PC-9 (cell line): ENCODE measurements at regions not wholly inside any gene's neighbourhood (a gene's known extent, or its start where the extent isn't known, plus 50 kb on each side); places are given as distances from the start of the nearest gene placed in this dataset.

Experiments
- EZH2 ChIP-seq: fragments of 200-600 bp; sonication (generic); IDR thresholded peaks from 2 replicates; pipeline ENCODE4 v1.8.0; 2017; ENCODE audit warnings: antibody characterized with exemption, low read depth
- TF ChIP-seq, protein P1 (sequence below): fragments of 200-600 bp; sonication (generic); conservative IDR thresholded peaks from 2 replicates; pipeline ENCODE4 v1.6.1; 2017; ENCODE audit warnings: mixed run types, antibody characterized with exemption, mild to moderate bottlenecking, moderate library complexity

DNA sequence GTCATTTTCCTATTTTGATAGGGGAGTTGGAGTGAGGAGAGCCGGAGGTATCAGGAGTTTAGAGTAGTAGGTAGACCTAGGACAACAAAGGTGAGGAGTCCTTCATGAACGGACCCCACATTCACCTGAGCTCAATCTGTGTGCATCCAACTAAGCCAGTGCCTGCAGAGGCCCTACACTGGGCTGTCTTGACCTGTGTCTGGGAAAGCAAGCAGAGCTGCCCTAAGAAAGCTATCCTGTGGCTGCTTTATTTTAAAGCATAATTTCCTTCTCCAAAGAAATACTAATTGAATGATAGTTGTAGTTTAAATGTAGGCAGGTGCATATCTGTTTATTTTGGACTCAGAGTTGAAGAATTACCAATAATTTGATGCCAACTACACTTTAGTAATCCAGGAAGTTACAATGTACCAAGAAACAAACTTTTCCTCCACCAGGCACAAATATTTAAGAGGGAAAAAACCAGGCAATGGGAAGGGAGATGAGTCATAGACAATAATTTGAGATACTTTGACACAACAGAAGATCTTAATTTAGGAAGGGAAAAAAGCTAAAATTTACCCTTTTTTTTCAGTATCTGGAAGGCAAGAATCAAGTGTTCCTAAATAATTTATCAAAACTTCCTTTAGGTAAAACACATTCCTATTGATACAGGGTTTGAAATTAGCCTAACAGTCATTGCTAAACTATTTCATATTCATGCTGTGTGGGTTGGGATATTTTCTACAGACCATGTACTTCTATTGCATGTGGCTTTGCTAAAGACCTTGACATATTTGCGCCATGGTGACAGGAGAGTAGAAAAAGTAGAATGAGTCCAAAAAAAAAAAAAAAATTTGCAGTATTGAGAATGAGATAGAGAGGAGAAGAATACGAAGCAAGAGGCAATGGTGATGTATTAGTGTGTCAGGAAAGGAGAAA is 376.6 kb upstream of the TUSC1 start:
- TF ChIP-seq, protein P1, sequence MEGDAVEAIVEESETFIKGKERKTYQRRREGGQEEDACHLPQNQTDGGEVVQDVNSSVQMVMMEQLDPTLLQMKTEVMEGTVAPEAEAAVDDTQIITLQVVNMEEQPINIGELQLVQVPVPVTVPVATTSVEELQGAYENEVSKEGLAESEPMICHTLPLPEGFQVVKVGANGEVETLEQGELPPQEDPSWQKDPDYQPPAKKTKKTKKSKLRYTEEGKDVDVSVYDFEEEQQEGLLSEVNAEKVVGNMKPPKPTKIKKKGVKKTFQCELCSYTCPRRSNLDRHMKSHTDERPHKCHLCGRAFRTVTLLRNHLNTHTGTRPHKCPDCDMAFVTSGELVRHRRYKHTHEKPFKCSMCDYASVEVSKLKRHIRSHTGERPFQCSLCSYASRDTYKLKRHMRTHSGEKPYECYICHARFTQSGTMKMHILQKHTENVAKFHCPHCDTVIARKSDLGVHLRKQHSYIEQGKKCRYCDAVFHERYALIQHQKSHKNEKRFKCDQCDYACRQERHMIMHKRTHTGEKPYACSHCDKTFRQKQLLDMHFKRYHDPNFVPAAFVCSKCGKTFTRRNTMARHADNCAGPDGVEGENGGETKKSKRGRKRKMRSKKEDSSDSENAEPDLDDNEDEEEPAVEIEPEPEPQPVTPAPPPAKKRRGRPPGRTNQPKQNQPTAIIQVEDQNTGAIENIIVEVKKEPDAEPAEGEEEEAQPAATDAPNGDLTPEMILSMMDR, result no peak
- TF ChIP-seq EZH2, result no peak
